ENCODE measurements at regions not wholly inside any gene's neighbourhood (a gene's known extent, or its start where the extent isn't known, plus 50 kb on each side); places are given as distances from the start of the nearest gene placed in this dataset.

DNA sequence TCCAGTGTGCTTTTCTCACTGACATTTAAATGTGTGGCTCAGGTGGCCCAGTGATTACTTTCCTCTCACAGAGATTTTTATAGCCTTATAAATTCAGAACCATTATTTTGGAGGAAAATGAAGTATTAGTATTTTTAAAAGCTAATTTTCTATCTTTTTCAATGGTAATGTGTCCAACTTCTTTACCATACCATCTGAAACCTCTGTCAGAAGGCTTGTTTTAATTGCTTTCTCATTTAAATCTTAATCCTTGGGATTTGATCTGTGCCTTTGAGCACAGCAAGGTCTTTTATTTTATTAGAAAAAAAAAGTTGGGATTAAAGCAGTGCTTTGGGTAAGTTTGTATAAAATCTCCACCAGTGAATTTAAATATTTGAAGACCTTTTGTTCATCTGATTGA is 452.3 kb upstream of the RAG2 start:
- Histone ChIP-seq H3K36me3 (no peaks in the 10 kb centered on the region), H3K9me3 (no peaks in the 10 kb centered on the region), H3K27me3 (no peaks in the 10 kb centered on the region), H3K4me3 (ENCODE audit: low read depth in 1 of 2, low read length in 1 of 2) (no peak overlapping the region), H3K4me1 (ENCODE audit: control insufficient read depth in 1 of 2, insufficient read depth in 1 of 2, low read depth in 1 of 2, low read length in 1 of 2) (no peaks in the 10 kb centered on the region), H3K27ac (no peak overlapping the region)
- TF ChIP-seq, protein P1, sequence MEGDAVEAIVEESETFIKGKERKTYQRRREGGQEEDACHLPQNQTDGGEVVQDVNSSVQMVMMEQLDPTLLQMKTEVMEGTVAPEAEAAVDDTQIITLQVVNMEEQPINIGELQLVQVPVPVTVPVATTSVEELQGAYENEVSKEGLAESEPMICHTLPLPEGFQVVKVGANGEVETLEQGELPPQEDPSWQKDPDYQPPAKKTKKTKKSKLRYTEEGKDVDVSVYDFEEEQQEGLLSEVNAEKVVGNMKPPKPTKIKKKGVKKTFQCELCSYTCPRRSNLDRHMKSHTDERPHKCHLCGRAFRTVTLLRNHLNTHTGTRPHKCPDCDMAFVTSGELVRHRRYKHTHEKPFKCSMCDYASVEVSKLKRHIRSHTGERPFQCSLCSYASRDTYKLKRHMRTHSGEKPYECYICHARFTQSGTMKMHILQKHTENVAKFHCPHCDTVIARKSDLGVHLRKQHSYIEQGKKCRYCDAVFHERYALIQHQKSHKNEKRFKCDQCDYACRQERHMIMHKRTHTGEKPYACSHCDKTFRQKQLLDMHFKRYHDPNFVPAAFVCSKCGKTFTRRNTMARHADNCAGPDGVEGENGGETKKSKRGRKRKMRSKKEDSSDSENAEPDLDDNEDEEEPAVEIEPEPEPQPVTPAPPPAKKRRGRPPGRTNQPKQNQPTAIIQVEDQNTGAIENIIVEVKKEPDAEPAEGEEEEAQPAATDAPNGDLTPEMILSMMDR (IDR thresholded peaks at IDR 0.05), result no peak

DNA sequence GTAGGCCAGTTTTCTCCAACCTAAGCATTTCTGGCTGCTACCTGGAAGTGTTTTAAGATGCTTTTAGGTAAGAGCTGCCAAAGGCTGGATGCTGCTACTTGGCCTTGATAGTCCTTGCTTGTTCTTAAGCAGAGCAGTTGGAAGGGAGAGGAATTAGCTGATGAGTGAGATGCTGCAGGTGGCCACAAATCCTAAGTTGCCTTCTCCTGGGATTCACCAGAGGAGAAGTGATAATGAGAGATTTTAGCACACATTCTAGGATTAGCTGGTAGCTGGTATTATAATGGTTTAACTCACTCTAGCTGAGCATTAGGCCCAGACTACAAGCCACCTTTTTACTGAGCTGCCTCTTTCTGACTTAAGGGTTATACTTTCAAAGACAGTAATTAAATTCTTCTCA is 442.9 kb upstream of the RAG2 start:
- H3K27me3 ChIP-seq, result no peaks in the 10 kb centered on the region
- TF ChIP-seq, protein P1 (IDR thresholded peaks at IDR 0.05), result no peak
- H3K4me3 ChIP-seq (ENCODE audit: low read depth in 1 of 2, low read length in 1 of 2), result no peak overlapping the region
- no peaks in the 10 kb centered on the region for H3K36me3 ChIP-seq
- no peak overlapping the region for H3K27ac ChIP-seq
- H3K4me1 ChIP-seq (ENCODE audit: control insufficient read depth in 1 of 2, insufficient read depth in 1 of 2, low read depth in 1 of 2, low read length in 1 of 2), result no peaks in the 10 kb centered on the region
- H3K9me3 ChIP-seq, result no peaks in the 10 kb centered on the region

DNA sequence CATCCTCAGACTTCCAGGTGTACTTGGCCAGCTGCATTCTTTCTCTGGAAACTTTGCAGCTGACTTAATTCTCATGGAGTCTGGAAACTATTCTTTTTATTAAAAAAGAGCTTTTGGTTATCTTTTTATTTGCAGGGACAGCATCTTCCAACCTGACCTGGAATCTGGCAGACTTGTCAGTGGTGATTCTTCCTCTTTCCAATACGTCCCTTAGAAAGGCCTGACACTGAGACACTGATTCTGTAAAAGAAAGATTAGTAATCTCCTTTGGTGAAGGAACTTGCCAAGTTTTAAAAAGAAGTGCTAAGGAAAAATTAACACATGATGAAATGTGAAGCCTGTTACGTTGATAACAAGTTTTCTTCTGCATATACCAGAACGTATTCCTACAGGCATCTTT is 440.9 kb upstream of the RAG2 start:
- Histone ChIP-seq H3K27ac (no peak overlapping the region), H3K36me3 (no peaks in the 10 kb centered on the region), H3K4me1 (ENCODE audit: control insufficient read depth in 1 of 2, insufficient read depth in 1 of 2, low read depth in 1 of 2, low read length in 1 of 2) (no peaks in the 10 kb centered on the region), H3K27me3 (no peaks in the 10 kb centered on the region), H3K9me3 (no peaks in the 10 kb centered on the region), H3K4me3 (ENCODE audit: low read depth in 1 of 2, low read length in 1 of 2) (no peak overlapping the region)
- TF ChIP-seq, protein P1 (IDR thresholded peaks at IDR 0.05), result no peak

DNA sequence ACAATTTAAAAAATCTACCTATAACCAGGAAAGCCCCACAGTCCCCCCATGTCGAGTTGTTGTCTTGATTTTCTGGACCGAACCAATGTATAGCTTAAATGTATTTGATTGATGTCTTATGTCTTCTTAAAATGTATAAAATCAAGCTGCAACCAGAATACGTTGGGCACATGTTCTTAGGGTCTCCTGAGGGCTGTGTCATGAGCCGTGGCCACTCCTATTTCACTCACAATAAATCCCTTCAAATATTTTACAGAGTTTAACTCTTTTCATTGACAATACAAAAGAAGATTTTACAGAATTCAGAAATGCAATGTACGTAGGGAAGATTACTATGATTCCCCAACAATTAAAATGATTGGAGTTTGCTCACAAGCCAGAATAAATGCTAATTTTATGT is 428.7 kb upstream of the RAG2 start:
- no peaks in the 10 kb centered on the region for H3K9me3 ChIP-seq
- H3K4me3 ChIP-seq (ENCODE audit: low read depth in 1 of 2, low read length in 1 of 2), result no peak overlapping the region
- H3K4me1 ChIP-seq (ENCODE audit: control insufficient read depth in 1 of 2, insufficient read depth in 1 of 2, low read depth in 1 of 2, low read length in 1 of 2), result no peaks in the 10 kb centered on the region
- H3K27me3 ChIP-seq, result no peaks in the 10 kb centered on the region
- H3K27ac ChIP-seq, result no peak overlapping the region
- TF ChIP-seq, protein P1 (IDR thresholded peaks at IDR 0.05), result no peak
- no peaks in the 10 kb centered on the region for H3K36me3 ChIP-seq

DNA sequence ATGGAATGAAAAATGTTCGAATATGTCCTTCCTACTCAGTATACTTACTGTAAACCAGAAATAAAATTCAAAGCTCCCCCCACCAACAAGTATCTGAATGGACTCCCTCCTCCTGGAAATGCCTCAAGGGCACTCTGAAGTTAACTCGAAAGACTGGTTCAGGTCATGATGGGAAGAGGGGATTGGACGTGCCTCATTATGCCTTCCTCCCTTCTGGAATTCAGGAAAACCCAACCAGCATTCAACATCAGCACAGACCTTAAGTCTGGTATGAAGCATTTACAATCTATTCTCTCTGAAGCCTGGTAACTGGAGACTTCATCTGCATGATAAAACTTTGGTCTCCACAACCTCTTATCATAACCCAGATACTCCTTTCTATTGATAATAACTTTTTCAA is 428.3 kb upstream of the RAG2 start:
- TF ChIP-seq, protein P1 (IDR thresholded peaks at IDR 0.05), result no peak
- H3K36me3 ChIP-seq, result no peaks in the 10 kb centered on the region

DNA sequence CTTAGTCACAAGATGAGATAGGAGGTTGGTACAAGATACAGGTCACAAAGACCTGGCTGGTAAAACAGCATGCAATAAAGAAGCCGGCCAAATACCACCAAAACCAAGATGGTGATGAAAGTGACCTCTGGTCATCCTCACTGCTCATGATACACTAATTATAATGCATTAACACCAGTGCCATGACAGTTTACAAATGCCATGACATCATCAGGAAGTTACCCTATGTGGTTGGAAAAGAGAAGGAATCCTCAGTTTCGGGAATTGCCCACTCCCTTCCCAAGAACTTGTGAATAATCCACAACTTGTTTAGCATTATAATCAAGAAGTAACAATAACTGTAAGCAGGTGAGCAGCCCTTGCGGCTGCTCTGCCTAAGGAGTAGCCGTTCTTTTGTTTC is 408.5 kb upstream of the RAG2 start:
- Histone ChIP-seq H3K4me3 (ENCODE audit: low read depth in 1 of 2, low read length in 1 of 2) (no peak overlapping the region), H3K36me3 (no peaks in the 10 kb centered on the region), H3K9me3 (no peaks in the 10 kb centered on the region), H3K27me3 (no peaks in the 10 kb centered on the region), H3K27ac (no peak overlapping the region), H3K4me1 (ENCODE audit: control insufficient read depth in 1 of 2, insufficient read depth in 1 of 2, low read depth in 1 of 2, low read length in 1 of 2) (no peaks in the 10 kb centered on the region)
- TF ChIP-seq, protein P1 (IDR thresholded peaks at IDR 0.05), result no peak

More for the DNA sequence above, 428.3 kb upstream of the RAG2 start:
- no peak overlapping the region for H3K4me3 ChIP-seq (ENCODE audit: low read depth in 1 of 2, low read length in 1 of 2)
- no peaks in the 10 kb centered on the region for H3K9me3 ChIP-seq
- H3K27me3 ChIP-seq, result no peaks in the 10 kb centered on the region
- no peak overlapping the region for H3K27ac ChIP-seq
- no peaks in the 10 kb centered on the region for H3K4me1 ChIP-seq (ENCODE audit: control insufficient read depth in 1 of 2, insufficient read depth in 1 of 2, low read depth in 1 of 2, low read length in 1 of 2)

Measured in neutrophil (primary cell).